HS-27A (cell line): ENCODE measurements at regions not wholly inside any gene's neighbourhood (a gene's known extent, or its start where the extent isn't known, plus 50 kb on each side); places are given as distances from the start of the nearest gene placed in this dataset.

Experiments
- DNase-seq: peaks from one replicate; pipeline ENCODE4 v3.0.0-alpha.2; 2012; ENCODE audit warnings: low read depth, missing footprints

- DNase-seq = no peak
Measured at GRCh38 chr15:29364426-29365078, 94.9 kb upstream of the NSMCE3 start.

- DNase-seq = no peak
Measured at GRCh38 chr15:29361560-29361959, 91.9 kb upstream of the NSMCE3 start.

GRCh38 chr15:29360152-29360551 lies 90.5 kb upstream of the NSMCE3 start:
- no peak for DNase-seq

- no peak for DNase-seq
Measured at GRCh38 chr15:29356786-29357185, 87.2 kb upstream of the NSMCE3 start.

- DNase-seq = no peak
Measured at GRCh38 chr15:29355477-29355876, 85.9 kb upstream of the NSMCE3 start.

GRCh38 chr15:29352402-29352801 lies 82.8 kb upstream of the NSMCE3 start:
- no peak for DNase-seq

- no peak for DNase-seq
Measured at GRCh38 chr15:29349196-29349595, 79.6 kb upstream of the NSMCE3 start.

- DNase-seq = no peak
Measured at GRCh38 chr15:29348336-29348914, 78.8 kb upstream of the NSMCE3 start.

- no peak for DNase-seq
Measured at GRCh38 chr15:29346998-29347397, 77.4 kb upstream of the NSMCE3 start.

- DNase-seq = no peak
Measured at GRCh38 chr15:29345549-29346525, 76.2 kb upstream of the NSMCE3 start.

- DNase-seq = no peak
Measured at GRCh38 chr15:29344474-29344873, 74.9 kb upstream of the NSMCE3 start.

- no peak for DNase-seq
Measured at GRCh38 chr15:29343229-29343628, 73.6 kb upstream of the NSMCE3 start.

- DNase-seq = no peak
Measured at GRCh38 chr15:29342201-29342600, 72.6 kb upstream of the NSMCE3 start.

GRCh38 chr15:29337156-29337959 lies 67.7 kb upstream of the NSMCE3 start:
- no peak for DNase-seq

- DNase-seq = no peak
Measured at GRCh38 chr15:29334544-29334943, 64.9 kb upstream of the NSMCE3 start.

GRCh38 chr15:29333261-29333660 lies 63.6 kb upstream of the NSMCE3 start:
- DNase-seq = no peak

- DNase-seq = no peak
Measured at GRCh38 chr15:29331669-29332068, 62.0 kb upstream of the NSMCE3 start.

- no peak for DNase-seq
Measured at GRCh38 chr15:29331071-29331470, 61.4 kb upstream of the NSMCE3 start.

GRCh38 chr15:29324746-29325145 lies 55.1 kb upstream of the NSMCE3 start:
- DNase-seq = no peak

GRCh38 chr15:29323557-29323956 lies 53.9 kb upstream of the NSMCE3 start:
- no peak for DNase-seq

GRCh38 chr15:29322415-29322814 lies 52.8 kb upstream of the NSMCE3 start:
- no peak for DNase-seq

GRCh38 chr15:29320420-29320819 lies 50.8 kb upstream of the NSMCE3 start:
- DNase-seq = no peak
